Right hindlimb (tissue), 1 donor: ENCODE measurements at regions not wholly inside any gene's neighbourhood (a gene's known extent, or its start where the extent isn't known, plus 50 kb on each side); places are given as distances from the start of the nearest gene placed in this dataset.
"Not testable (repeated sequence)": the region's sequence is repeated elsewhere in the genome, so short reads cannot be mapped to it uniquely, and the experiment has no call there.

ENCODE experiments used
- DNase-seq: peaks from one replicate; pipeline ENCODE4 v3.0.0-alpha.2; 2018

GRCh38 chrX:150058728-150059127 lies 120.4 kb upstream of the EOLA2 start:
- no peak for DNase-seq

- DNase-seq, result no peak
Observed at GRCh38 chrX:150060406-150060805, 122.1 kb upstream of the EOLA2 start.

GRCh38 chrX:150062292-150063137 lies 124.2 kb upstream of the EOLA2 start:
- DNase-seq, result peak; percentile 39

- no peak for DNase-seq
Observed at GRCh38 chrX:150063138-150063518, 124.8 kb upstream of the EOLA2 start.

- no peak for DNase-seq
Observed at GRCh38 chrX:150063674-150064073, 125.4 kb upstream of the EOLA2 start.

GRCh38 chrX:150074175-150074574 lies 135.9 kb upstream of the EOLA2 start:
- no peak for DNase-seq

- no peak for DNase-seq
Observed at GRCh38 chrX:150080497-150080896, 142.2 kb upstream of the EOLA2 start.

- DNase-seq, result peak; percentile 46
Observed at GRCh38 chrX:150081076-150081475, 142.8 kb upstream of the EOLA2 start.

- DNase-seq, result peak; percentile 35
Observed at GRCh38 chrX:150084496-150085229, 146.4 kb upstream of the EOLA2 start.

GRCh38 chrX:150085881-150086280 lies 147.6 kb upstream of the EOLA2 start:
- no peak for DNase-seq

GRCh38 chrX:150086371-150086770 lies 148.1 kb upstream of the EOLA2 start:
- no peak for DNase-seq

GRCh38 chrX:150087612-150088011 lies 149.3 kb upstream of the EOLA2 start:
- no peak for DNase-seq

GRCh38 chrX:150088042-150088441 lies 149.8 kb upstream of the EOLA2 start:
- no peak for DNase-seq

GRCh38 chrX:150088766-150089518 lies 150.7 kb upstream of the EOLA2 start:
- DNase-seq, result no peak

GRCh38 chrX:150091300-150091699 lies 153.0 kb upstream of the EOLA2 start:
- not testable (repeated sequence) for DNase-seq

GRCh38 chrX:150092549-150092948 lies 154.3 kb upstream of the EOLA2 start:
- DNase-seq, result no peak

- DNase-seq, result no peak
Observed at GRCh38 chrX:150094375-150094774, 156.1 kb upstream of the EOLA2 start.

- DNase-seq, result no peak
Observed at GRCh38 chrX:150094996-150095395, 156.7 kb upstream of the EOLA2 start.

GRCh38 chrX:150099316-150099715 lies 161.0 kb upstream of the EOLA2 start:
- no peak for DNase-seq

GRCh38 chrX:150100261-150100660 lies 162.0 kb upstream of the EOLA2 start:
- DNase-seq, result no peak

GRCh38 chrX:150118476-150118875 lies 180.2 kb upstream of the EOLA2 start:
- peak; percentile 50 for DNase-seq

GRCh38 chrX:150119323-150119722 lies 181.0 kb upstream of the EOLA2 start:
- peak; percentile 33 for DNase-seq

- not testable (repeated sequence) for DNase-seq
Observed at GRCh38 chrX:150125045-150125444, 186.8 kb upstream of the EOLA2 start.
